OCI-LY3 (cell line): ENCODE measurements at regions not wholly inside any gene's neighbourhood (a gene's known extent, or its start where the extent isn't known, plus 50 kb on each side); places are given as distances from the start of the nearest gene placed in this dataset.

ENCODE experiments used
- EZH2phosphoT487 ChIP-seq: fragments of 200-600 bp; shearing (Covaris generic); IDR thresholded peaks from 2 replicates; pipeline ENCODE4 v1.6.1; 2018; ENCODE audit warnings: antibody characterized with exemption, mixed run types, low read depth
- TF ChIP-seq, protein P1 (sequence below): fragments of 200-600, 300-600 bp; sonication (generic); IDR thresholded peaks from 2 replicates; pipeline ENCODE4 v1.5.1; 2014; ENCODE audit warnings: antibody characterized with exemption, low read length, low read depth

DNA sequence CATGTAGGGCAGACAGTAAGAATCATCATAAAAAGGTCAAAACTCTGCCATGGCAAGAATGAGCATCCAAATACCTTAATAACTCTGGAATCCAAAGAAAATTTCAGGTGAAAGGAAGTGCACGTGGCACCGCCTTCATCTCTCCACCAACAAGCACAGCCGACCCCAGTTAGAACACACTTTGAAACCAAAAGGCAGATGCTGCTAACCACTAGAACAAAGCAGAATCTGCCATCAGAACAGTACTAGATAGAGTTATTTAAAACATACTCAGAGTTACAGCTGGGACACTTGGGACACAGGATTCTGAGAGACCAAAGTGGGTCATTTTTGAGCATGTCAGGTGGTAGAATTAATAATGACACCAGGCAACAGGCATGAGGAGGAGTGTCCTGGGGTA is 106.7 kb upstream of the SOD1 start:
- TF ChIP-seq, protein P1, sequence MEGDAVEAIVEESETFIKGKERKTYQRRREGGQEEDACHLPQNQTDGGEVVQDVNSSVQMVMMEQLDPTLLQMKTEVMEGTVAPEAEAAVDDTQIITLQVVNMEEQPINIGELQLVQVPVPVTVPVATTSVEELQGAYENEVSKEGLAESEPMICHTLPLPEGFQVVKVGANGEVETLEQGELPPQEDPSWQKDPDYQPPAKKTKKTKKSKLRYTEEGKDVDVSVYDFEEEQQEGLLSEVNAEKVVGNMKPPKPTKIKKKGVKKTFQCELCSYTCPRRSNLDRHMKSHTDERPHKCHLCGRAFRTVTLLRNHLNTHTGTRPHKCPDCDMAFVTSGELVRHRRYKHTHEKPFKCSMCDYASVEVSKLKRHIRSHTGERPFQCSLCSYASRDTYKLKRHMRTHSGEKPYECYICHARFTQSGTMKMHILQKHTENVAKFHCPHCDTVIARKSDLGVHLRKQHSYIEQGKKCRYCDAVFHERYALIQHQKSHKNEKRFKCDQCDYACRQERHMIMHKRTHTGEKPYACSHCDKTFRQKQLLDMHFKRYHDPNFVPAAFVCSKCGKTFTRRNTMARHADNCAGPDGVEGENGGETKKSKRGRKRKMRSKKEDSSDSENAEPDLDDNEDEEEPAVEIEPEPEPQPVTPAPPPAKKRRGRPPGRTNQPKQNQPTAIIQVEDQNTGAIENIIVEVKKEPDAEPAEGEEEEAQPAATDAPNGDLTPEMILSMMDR = no peak
- TF ChIP-seq EZH2phosphoT487 = no peak
